ENCODE measurements at regions not wholly inside any gene's neighbourhood (a gene's known extent, or its start where the extent isn't known, plus 50 kb on each side); places are given as distances from the start of the nearest gene placed in this dataset.

DNA sequence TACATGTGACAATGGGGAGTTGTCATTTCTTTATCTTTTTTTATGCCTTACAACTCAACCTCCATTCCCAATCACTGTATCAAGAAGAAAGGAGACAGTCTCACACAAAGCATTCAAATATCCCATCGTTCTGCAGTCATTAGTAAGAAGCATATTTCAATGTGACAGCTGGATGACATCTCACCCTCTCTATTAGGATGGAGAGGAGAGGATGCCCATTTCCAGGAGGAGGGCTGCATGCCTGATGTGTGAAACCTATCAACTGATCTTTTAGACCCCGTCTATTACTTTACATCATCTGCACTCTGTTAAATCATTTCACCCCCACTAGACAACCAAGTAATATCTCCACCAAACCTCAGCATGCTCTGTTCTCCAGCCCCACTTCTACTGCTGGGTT lies 292.7 kb upstream of the CHAC2 start:
- TF ChIP-seq, protein P1, sequence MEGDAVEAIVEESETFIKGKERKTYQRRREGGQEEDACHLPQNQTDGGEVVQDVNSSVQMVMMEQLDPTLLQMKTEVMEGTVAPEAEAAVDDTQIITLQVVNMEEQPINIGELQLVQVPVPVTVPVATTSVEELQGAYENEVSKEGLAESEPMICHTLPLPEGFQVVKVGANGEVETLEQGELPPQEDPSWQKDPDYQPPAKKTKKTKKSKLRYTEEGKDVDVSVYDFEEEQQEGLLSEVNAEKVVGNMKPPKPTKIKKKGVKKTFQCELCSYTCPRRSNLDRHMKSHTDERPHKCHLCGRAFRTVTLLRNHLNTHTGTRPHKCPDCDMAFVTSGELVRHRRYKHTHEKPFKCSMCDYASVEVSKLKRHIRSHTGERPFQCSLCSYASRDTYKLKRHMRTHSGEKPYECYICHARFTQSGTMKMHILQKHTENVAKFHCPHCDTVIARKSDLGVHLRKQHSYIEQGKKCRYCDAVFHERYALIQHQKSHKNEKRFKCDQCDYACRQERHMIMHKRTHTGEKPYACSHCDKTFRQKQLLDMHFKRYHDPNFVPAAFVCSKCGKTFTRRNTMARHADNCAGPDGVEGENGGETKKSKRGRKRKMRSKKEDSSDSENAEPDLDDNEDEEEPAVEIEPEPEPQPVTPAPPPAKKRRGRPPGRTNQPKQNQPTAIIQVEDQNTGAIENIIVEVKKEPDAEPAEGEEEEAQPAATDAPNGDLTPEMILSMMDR (IDR thresholded peaks at IDR 0.05 in 2 of 3, conservative IDR thresholded peaks at IDR 0.05 in 1 of 3; ENCODE audit: control insufficient read depth in 2 of 3, extremely low read depth in 1 of 3, insufficient read depth in 1 of 3, low read depth in 3 of 3, low read length in 3 of 3) = no peak
- TF ChIP-seq, protein P2, sequence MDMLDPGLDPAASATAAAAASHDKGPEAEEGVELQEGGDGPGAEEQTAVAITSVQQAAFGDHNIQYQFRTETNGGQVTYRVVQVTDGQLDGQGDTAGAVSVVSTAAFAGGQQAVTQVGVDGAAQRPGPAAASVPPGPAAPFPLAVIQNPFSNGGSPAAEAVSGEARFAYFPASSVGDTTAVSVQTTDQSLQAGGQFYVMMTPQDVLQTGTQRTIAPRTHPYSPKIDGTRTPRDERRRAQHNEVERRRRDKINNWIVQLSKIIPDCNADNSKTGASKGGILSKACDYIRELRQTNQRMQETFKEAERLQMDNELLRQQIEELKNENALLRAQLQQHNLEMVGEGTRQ (IDR thresholded peaks at IDR 0.05; ENCODE audit: borderline replicate concordance, low read depth, low read length) = no peak
- TF ChIP-seq SMAD1 (IDR thresholded peaks at IDR 0.05; ENCODE audit: low read depth, partially characterized antibody) = no peak
- TF ChIP-seq, protein P3, sequence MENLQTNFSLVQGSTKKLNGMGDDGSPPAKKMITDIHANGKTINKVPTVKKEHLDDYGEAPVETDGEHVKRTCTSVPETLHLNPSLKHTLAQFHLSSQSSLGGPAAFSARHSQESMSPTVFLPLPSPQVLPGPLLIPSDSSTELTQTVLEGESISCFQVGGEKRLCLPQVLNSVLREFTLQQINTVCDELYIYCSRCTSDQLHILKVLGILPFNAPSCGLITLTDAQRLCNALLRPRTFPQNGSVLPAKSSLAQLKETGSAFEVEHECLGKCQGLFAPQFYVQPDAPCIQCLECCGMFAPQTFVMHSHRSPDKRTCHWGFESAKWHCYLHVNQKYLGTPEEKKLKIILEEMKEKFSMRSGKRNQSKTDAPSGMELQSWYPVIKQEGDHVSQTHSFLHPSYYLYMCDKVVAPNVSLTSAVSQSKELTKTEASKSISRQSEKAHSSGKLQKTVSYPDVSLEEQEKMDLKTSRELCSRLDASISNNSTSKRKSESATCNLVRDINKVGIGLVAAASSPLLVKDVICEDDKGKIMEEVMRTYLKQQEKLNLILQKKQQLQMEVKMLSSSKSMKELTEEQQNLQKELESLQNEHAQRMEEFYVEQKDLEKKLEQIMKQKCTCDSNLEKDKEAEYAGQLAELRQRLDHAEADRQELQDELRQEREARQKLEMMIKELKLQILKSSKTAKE (IDR thresholded peaks at IDR 0.05; ENCODE audit: low read depth, poor library complexity, severe bottlenecking) = no peak
- no peak for TF ChIP-seq CHD1 (IDR thresholded peaks at IDR 0.05; ENCODE audit: low read depth, low read length)
- TF ChIP-seq, protein P4, sequence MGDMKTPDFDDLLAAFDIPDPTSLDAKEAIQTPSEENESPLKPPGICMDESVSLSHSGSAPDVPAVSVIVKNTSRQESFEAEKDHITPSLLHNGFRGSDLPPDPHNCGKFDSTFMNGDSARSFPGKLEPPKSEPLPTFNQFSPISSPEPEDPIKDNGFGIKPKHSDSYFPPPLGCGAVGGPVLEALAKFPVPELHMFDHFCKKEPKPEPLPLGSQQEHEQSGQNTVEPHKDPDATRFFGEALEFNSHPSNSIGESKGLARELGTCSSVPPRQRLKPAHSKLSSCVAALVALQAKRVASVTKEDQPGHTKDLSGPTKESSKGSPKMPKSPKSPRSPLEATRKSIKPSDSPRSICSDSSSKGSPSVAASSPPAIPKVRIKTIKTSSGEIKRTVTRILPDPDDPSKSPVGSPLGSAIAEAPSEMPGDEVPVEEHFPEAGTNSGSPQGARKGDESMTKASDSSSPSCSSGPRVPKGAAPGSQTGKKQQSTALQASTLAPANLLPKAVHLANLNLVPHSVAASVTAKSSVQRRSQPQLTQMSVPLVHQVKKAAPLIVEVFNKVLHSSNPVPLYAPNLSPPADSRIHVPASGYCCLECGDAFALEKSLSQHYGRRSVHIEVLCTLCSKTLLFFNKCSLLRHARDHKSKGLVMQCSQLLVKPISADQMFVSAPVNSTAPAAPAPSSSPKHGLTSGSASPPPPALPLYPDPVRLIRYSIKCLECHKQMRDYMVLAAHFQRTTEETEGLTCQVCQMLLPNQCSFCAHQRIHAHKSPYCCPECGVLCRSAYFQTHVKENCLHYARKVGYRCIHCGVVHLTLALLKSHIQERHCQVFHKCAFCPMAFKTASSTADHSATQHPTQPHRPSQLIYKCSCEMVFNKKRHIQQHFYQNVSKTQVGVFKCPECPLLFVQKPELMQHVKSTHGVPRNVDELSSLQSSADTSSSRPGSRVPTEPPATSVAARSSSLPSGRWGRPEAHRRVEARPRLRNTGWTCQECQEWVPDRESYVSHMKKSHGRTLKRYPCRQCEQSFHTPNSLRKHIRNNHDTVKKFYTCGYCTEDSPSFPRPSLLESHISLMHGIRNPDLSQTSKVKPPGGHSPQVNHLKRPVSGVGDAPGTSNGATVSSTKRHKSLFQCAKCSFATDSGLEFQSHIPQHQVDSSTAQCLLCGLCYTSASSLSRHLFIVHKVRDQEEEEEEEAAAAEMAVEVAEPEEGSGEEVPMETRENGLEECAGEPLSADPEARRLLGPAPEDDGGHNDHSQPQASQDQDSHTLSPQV (IDR thresholded peaks at IDR 0.05) = no peak
- no peak for TF ChIP-seq POLR2AphosphoS5 (IDR thresholded peaks at IDR 0.05; ENCODE audit: low read length)
- TF ChIP-seq, protein P5, sequence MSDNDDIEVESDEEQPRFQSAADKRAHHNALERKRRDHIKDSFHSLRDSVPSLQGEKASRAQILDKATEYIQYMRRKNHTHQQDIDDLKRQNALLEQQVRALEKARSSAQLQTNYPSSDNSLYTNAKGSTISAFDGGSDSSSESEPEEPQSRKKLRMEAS (IDR thresholded peaks at IDR 0.05; ENCODE audit: low read depth, low read length) = no peak
